Ishikawa (cell line): ENCODE measurements at regions not wholly inside any gene's neighbourhood (a gene's known extent, or its start where the extent isn't known, plus 50 kb on each side); places are given as distances from the start of the nearest gene placed in this dataset.

Source experiments
- CEBPB ChIP-seq: IDR thresholded peaks from 2 replicates; pipeline ENCODE4 v1.6.1; 2012
- TCF12 ChIP-seq: IDR thresholded peaks from 2 replicates; pipeline ENCODE4 v1.6.1; 2012; ENCODE audit warnings: low read depth

- TF ChIP-seq TCF12 (no peak), CEBPB (no peak)
These were observed 165.0 kb upstream of the JARID2 start for GRCh38 chr6:15080895-15081294.
